ENCODE measurements at regions not wholly inside any gene's neighbourhood (a gene's known extent, or its start where the extent isn't known, plus 50 kb on each side); places are given as distances from the start of the nearest gene placed in this dataset.

GRCh38 chr1:63101336-63101735 lies 221.0 kb upstream of the FOXD3 start:
- TF ChIP-seq, protein P1, sequence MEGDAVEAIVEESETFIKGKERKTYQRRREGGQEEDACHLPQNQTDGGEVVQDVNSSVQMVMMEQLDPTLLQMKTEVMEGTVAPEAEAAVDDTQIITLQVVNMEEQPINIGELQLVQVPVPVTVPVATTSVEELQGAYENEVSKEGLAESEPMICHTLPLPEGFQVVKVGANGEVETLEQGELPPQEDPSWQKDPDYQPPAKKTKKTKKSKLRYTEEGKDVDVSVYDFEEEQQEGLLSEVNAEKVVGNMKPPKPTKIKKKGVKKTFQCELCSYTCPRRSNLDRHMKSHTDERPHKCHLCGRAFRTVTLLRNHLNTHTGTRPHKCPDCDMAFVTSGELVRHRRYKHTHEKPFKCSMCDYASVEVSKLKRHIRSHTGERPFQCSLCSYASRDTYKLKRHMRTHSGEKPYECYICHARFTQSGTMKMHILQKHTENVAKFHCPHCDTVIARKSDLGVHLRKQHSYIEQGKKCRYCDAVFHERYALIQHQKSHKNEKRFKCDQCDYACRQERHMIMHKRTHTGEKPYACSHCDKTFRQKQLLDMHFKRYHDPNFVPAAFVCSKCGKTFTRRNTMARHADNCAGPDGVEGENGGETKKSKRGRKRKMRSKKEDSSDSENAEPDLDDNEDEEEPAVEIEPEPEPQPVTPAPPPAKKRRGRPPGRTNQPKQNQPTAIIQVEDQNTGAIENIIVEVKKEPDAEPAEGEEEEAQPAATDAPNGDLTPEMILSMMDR (IDR thresholded peaks at IDR 0.05; ENCODE audit: low read length) = no peak
- no peak for TF ChIP-seq EZH2 (optimal IDR thresholded peaks at IDR 0.05; ENCODE audit: low read depth, low read length)
- no peak for TF ChIP-seq EZH2phosphoT487 (IDR thresholded peaks at IDR 0.05; ENCODE audit: low read length)
